ENCODE measurements at regions not wholly inside any gene's neighbourhood (a gene's known extent, or its start where the extent isn't known, plus 50 kb on each side); places are given as distances from the start of the nearest gene placed in this dataset.
"Not testable (repeated sequence)": the region's sequence is repeated elsewhere in the genome, so short reads cannot be mapped to it uniquely, and the experiment has no call there.

DNA sequence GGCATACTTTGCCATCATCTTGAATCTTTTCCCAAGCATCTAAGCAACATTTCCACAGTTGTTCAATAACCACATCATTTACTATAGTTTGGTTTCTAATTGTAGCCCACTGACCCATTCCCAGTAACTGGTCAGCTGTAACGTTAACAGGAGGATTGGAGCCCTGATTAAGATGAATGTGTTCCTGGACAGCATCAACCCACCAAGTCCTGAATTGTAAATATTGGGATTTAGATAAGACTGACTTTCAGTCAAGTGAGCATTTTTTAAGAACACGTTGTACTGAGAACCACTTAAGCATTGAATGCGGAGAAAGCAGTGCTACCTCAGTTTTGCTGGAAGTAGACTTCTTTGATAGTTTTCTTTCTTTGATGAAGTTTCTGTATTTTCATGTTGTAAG lies 53.3 kb upstream of the ARL4D start:
- not testable (repeated sequence) for DNase-seq

GRCh38 chr17:43344685-43345084 lies 54.1 kb upstream of the ARL4D start:
- DNase-seq = no peak

GRCh38 chr17:43342589-43342890 lies 56.3 kb upstream of the ARL4D start:
- DNase-seq = no peak

DNA sequence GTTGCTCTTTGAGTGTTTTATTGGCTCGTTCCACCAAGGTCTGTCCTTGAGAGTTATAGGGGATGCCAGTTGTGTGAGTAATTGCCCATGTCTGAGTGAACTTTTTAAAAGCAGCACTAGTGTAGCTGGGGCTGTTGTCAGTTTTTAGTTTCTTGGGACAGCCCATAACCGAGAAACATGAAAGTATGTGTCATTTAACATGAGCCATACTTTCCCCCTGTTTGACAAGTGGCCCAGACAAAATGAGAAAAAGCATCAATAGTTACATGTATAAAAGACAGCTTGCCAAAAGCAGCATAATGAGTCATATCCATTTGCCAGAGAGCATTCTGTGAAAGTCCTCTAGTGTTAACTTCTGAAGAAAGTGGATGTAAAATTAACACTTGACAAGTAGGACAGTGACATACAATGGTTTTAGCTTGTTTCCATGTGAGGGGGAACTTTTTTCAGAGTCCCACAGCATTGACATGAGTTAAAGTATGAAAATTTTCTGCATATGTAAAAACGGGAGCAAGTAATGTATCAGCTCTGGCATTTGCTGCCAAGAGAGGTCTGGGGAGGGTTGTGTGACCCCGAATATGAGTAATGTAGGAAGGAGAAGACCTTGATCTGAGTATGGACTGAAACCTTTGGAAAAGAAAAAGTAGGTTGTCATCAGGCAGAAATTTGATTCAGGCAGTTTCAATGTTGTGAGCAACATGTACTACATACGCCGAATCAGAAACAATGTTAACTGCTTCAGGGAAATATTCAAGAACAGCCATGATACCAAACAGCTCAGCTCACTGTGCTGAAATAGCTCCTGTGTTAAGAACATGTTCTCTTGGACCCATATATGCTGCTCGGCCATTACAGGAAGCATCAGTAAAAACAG lies 56.8 kb upstream of the ARL4D start:
- no peak for DNase-seq

GRCh38 chr17:43338886-43339516 lies 59.8 kb upstream of the ARL4D start:
- peak; percentile 74 for DNase-seq

- DNase-seq = no peak
These were observed 60.9 kb upstream of the ARL4D start for GRCh38 chr17:43337684-43338428.

DNA sequence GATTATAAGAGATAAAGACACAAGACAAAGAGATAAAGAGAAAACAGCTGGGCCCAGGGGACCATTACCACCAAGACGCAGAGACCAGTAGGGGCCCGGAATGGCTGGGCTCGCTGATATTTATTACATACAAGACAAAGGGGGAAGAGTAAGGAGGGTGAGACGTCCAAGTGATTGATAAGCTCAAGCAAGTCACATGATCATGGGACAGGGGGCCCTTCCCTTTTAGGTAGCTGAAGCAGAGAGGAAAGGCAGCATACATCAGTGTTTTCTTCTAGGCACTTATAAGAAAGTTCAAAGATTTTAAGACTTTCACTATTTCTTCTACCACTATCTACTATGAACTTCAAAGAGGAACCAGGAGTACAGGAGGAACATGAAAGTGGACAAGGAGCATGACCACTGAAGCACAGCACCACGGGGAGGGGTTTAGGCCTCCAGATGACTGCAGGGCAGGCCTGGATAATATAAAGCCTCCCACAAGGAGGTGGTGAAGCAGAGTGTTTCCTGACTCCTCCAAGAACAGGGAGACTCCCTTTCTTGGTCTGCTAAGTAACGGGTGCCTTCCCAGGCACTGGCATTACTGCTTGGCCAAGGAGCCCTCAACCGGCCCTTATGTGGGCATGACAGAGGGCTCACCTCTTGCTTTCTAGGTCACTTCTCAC lies 63.9 kb upstream of the ARL4D start:
- no peak for DNase-seq

GRCh38 chr17:43333433-43333943 lies 65.3 kb upstream of the ARL4D start:
- no peak for DNase-seq

GRCh38 chr17:43332230-43332629 lies 66.6 kb upstream of the ARL4D start:
- DNase-seq = no peak

GRCh38 chr17:43330876-43331639 lies 67.7 kb upstream of the ARL4D start:
- DNase-seq = no peak

DNA sequence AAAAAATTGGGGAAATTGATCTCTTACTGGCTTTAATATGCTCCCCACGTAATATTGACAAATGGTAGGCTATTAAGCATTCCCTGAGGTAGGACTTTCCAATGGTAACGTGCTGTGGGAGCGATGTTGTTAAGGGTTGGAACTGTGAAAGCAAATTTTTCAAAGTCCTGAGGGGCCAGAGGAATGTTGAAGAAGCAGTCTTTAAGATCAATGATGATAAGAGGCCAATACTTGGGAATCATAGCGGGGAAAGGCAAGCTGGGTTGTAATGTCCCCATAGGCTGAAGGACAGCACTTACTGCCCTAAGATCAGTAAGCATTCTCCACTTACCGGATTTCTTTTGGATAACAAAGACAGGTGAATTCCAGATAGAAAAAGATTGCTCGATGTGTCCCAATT lies 69.6 kb upstream of the ARL4D start:
- DNase-seq = no peak

- DNase-seq = no peak
These were observed 70.1 kb upstream of the ARL4D start for GRCh38 chr17:43328650-43329049.

GRCh38 chr17:43327834-43328420 lies 70.9 kb upstream of the ARL4D start:
- DNase-seq = no peak

DNA sequence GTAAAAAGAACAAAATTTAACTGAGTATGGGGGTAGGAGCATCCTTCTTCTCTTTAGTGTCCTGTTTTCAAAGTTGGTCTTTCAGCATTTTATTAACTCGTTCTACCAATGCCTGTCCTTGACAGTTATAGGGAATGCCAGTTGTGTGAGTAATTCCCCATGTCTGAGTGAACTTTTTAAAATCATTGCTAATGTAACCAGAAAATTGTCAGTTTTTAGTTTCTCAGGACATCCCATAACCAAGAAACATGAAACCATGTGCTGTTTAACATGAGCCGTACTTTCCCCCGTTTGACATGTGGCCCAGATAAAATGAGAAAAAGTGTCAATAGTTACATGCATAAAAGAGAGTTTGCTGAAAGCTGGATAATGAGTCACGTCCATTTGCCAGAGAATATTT lies 71.4 kb upstream of the ARL4D start:
- DNase-seq = no peak

GRCh38 chr17:43326490-43327275 lies 72.1 kb upstream of the ARL4D start:
- no peak for DNase-seq

GRCh38 chr17:43324205-43324893 lies 74.4 kb upstream of the ARL4D start:
- no peak for DNase-seq

GRCh38 chr17:43319293-43320124 lies 79.3 kb upstream of the ARL4D start:
- no peak for DNase-seq

GRCh38 chr17:43316522-43317142 lies 82.2 kb upstream of the ARL4D start:
- DNase-seq = no peak
